Skeletal muscle tissue (tissue), 3 donors: ENCODE measurements at regions not wholly inside any gene's neighbourhood (a gene's known extent, or its start where the extent isn't known, plus 50 kb on each side); places are given as distances from the start of the nearest gene placed in this dataset.

Experiments
- H3K27ac ChIP-seq: one replicate; pipeline ENCODE4 v1.7.0; 2013; ENCODE audit warnings: mild to moderate bottlenecking, low read depth, low read length, inconsistent platforms
- H3K27me3 ChIP-seq, 3 donors: one replicate each; pipeline ENCODE4 v1.7.0; 2013; ENCODE audit warnings: low read length in 3 of 3; ENCODE audit not compliant: control insufficient read depth in 3 of 3, insufficient read depth in 3 of 3
- H3K36me3 ChIP-seq, 3 donors: one replicate each; pipeline ENCODE4 v1.7.0; 2013; ENCODE audit warnings: low read length in 3 of 3; ENCODE audit not compliant: control insufficient read depth in 3 of 3, insufficient read depth in 3 of 3
- H3K4me1 ChIP-seq, 3 donors: one replicate each; pipeline ENCODE4 v1.7.0; 2013; ENCODE audit warnings: low read length in 3 of 3, mild to moderate bottlenecking in 3 of 3; ENCODE audit not compliant: control insufficient read depth in 3 of 3, insufficient read depth in 3 of 3
- H3K4me3 ChIP-seq, 3 donors: one replicate each; pipeline ENCODE4 v1.7.0; 2013; ENCODE audit warnings: low read length in 3 of 3
- H3K9ac ChIP-seq, 3 donors: one replicate each; pipeline ENCODE4 v1.7.0; 2013; ENCODE audit warnings: low read length in 3 of 3, mild to moderate bottlenecking in 3 of 3, moderate library complexity in 2 of 3, low read depth in 1 of 3
- H3K9me3 ChIP-seq, 3 donors: one replicate each; pipeline ENCODE4 v1.7.0; 2013; ENCODE audit warnings: low read length in 3 of 3; ENCODE audit not compliant: control insufficient read depth in 3 of 3
- donor health status: Osteomylitis.

DNA sequence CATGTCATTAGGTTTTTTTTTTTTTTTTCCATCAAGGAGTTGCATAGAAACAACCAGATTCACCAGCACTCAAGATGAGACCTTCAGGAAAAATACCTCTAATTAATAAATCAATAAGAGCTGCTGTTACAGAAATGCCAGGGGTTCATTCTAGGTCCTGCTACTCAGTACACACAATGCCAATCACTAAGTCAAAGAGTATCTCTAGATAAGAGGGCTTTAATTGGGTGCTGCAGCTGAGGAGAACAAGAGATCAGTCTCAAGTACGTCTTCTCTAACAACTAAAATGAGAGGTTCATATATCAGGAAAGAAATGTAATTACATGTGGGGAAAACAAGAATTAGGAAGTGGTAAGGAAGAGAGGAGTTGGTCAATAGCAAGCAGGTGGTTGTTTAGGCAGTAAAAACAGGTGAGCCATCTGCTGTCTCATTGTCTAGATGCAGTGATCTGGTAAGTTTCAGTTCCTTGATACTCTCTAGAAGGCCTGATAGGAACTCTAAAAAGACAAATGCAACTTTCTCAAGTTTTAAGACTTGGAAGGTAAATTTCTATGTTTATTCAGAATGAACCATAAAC is 272.9 kb upstream of the ZWINT start:
- Histone ChIP-seq H3K9ac (no peak overlapping the region), H3K4me3 (no peak overlapping the region), H3K27ac (no peak overlapping the region), H3K36me3 (no peaks in the 10 kb centered on the region), H3K4me1 (no peaks in the 10 kb centered on the region), H3K27me3 (no peaks in the 10 kb centered on the region), H3K9me3 (no peaks in the 10 kb centered on the region)

GRCh38 chr10:56632537-56632936 is 271.5 kb upstream of the ZWINT start:
- H3K27me3 ChIP-seq, result no peaks in the 10 kb centered on the region
- H3K4me3 ChIP-seq, result no peak overlapping the region
- no peaks in the 10 kb centered on the region for H3K9me3 ChIP-seq
- no peak overlapping the region for H3K9ac ChIP-seq
- H3K27ac ChIP-seq, result no peak overlapping the region
- H3K4me1 ChIP-seq, result no peaks in the 10 kb centered on the region
- H3K36me3 ChIP-seq, result no peaks in the 10 kb centered on the region

DNA sequence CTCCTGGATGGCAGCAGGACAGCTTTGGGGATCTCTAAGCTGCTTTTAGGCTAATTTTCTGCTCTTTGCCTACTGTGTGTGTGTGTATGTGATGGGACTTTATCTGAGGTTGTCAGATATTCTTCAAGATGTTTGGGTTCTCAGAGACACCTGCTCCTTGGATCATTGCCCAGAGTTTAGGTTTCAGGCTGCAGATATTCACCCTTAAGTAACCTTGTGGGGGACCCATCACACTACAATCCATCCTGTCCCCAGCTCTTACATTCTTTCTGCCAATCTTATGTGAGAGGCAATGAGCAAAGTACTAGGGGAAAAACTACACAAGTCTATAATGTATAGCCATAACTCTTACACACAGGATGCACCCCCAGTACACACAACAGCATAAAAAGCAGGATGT is 263.0 kb upstream of the ZWINT start:
- Histone ChIP-seq H3K27me3 (no peaks in the 10 kb centered on the region), H3K9me3 (no peaks in the 10 kb centered on the region), H3K9ac (no peak overlapping the region), H3K36me3 (no peaks in the 10 kb centered on the region), H3K4me1 (no peaks in the 10 kb centered on the region), H3K4me3 (no peak overlapping the region), H3K27ac (no peak overlapping the region)

GRCh38 chr10:56623064-56623463 is 262.0 kb upstream of the ZWINT start:
- Histone ChIP-seq H3K9me3 (no peaks in the 10 kb centered on the region), H3K27me3 (no peaks in the 10 kb centered on the region), H3K4me1 (no peaks in the 10 kb centered on the region), H3K27ac (no peak overlapping the region), H3K36me3 (no peaks in the 10 kb centered on the region), H3K9ac (no peak overlapping the region), H3K4me3 (no peak overlapping the region)

- H3K36me3 ChIP-seq, result no peaks in the 10 kb centered on the region
- H3K4me1 ChIP-seq, result no peaks in the 10 kb centered on the region
- no peak overlapping the region for H3K27ac ChIP-seq
- H3K27me3 ChIP-seq, result no peaks in the 10 kb centered on the region
- no peaks in the 10 kb centered on the region for H3K9me3 ChIP-seq
- H3K4me3 ChIP-seq, result peak overlapping the region in 1 of 3 donors; percentile 19
- no peak overlapping the region for H3K9ac ChIP-seq
These were observed 261.4 kb upstream of the ZWINT start for GRCh38 chr10:56622335-56622973.

- no peaks in the 10 kb centered on the region for H3K4me1 ChIP-seq
- H3K9ac ChIP-seq, result no peak overlapping the region
- H3K4me3 ChIP-seq, result no peak overlapping the region
- no peaks in the 10 kb centered on the region for H3K36me3 ChIP-seq
- no peaks in the 10 kb centered on the region for H3K9me3 ChIP-seq
- no peak overlapping the region for H3K27ac ChIP-seq
- no peaks in the 10 kb centered on the region for H3K27me3 ChIP-seq
These were observed 245.1 kb upstream of the ZWINT start for GRCh38 chr10:56606202-56606601.

DNA sequence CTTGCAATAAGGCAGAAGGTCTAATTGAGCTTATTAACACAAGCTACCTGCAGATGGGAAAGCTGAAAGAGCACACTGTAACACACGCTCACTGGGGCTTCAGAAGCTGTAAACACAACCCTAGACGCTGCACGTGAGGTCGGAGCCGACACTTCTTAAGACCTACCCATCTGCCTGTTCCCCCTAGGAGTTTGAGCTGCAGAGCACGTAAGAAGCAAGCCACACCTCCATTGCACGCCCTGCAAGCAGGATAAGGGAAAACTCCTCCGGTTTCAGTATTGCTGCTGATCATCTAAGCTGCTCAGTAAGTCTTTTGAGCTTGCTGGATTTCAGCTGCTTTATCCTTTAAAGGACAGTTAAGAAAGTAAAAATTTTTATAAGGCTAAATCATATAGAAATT is 244.0 kb upstream of the ZWINT start:
- Histone ChIP-seq H3K9ac (no peak overlapping the region), H3K4me1 (no peaks in the 10 kb centered on the region), H3K27ac (no peak overlapping the region), H3K27me3 (no peaks in the 10 kb centered on the region), H3K9me3 (no peaks in the 10 kb centered on the region), H3K4me3 (no peak overlapping the region), H3K36me3 (no peaks in the 10 kb centered on the region)

- Histone ChIP-seq H3K27ac (no peak overlapping the region), H3K9me3 (no peaks in the 10 kb centered on the region), H3K9ac (no peak overlapping the region), H3K36me3 (no peaks in the 10 kb centered on the region), H3K4me1 (no peaks in the 10 kb centered on the region), H3K4me3 (no peak overlapping the region), H3K27me3 (no peaks in the 10 kb centered on the region)
These were observed 243.6 kb upstream of the ZWINT start for GRCh38 chr10:56604624-56605023.

DNA sequence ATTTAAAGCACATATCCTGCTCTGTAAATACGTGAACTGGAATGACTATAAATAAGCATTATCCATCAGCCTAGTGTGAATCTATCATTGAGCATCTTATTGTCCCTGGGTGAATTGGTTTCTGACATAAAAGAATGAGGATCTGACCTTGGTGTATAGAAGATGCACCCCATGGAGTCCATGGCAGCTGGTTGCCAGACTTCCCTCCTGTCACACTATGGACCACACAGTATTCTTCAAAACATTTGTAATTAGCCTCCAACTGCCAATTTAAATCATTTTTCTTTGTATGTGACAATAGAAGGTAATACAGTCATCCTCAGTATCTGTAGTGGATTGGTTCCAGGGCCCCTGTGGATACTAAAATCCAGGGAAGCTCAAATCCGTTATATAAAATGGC is 238.1 kb upstream of the ZWINT start:
- no peaks in the 10 kb centered on the region for H3K9me3 ChIP-seq
- no peaks in the 10 kb centered on the region for H3K36me3 ChIP-seq
- no peak overlapping the region for H3K4me3 ChIP-seq
- no peaks in the 10 kb centered on the region for H3K27me3 ChIP-seq
- H3K9ac ChIP-seq, result no peak overlapping the region
- H3K4me1 ChIP-seq, result no peaks in the 10 kb centered on the region
- no peak overlapping the region for H3K27ac ChIP-seq

GRCh38 chr10:56596257-56596656 is 235.2 kb upstream of the ZWINT start:
- Histone ChIP-seq H3K27ac (no peak overlapping the region), H3K9ac (no peak overlapping the region), H3K36me3 (no peaks in the 10 kb centered on the region), H3K4me1 (no peaks in the 10 kb centered on the region), H3K27me3 (no peaks in the 10 kb centered on the region), H3K4me3 (no peak overlapping the region), H3K9me3 (no peaks in the 10 kb centered on the region)
